DMS53 treated with DMSO at 0.1 percent for 48 hours (cell line): ENCODE measurements at regions not wholly inside any gene's neighbourhood (a gene's known extent, or its start where the extent isn't known, plus 50 kb on each side); places are given as distances from the start of the nearest gene placed in this dataset.
"Not testable (repeated sequence)": the region's sequence is repeated elsewhere in the genome, so short reads cannot be mapped to it uniquely, and the experiment has no call there.

ENCODE experiments used
- DNase-seq: peaks from one replicate; lab custom pipeline; 2025; ENCODE audit not compliant: unreplicated experiment; lab: John Stamatoyannopoulos, UW

- no peak for DNase-seq
These were observed 927.2 kb downstream of the BRINP3 start for GRCh38 chr1:189550498-189550897.

- no peak for DNase-seq
These were observed 913.9 kb downstream of the BRINP3 start for GRCh38 chr1:189563784-189564183.

- no peak for DNase-seq
These were observed 909.8 kb downstream of the BRINP3 start for GRCh38 chr1:189567890-189568289.

- no peak for DNase-seq
These were observed 881.5 kb downstream of the BRINP3 start for GRCh38 chr1:189596197-189596596.

DNA sequence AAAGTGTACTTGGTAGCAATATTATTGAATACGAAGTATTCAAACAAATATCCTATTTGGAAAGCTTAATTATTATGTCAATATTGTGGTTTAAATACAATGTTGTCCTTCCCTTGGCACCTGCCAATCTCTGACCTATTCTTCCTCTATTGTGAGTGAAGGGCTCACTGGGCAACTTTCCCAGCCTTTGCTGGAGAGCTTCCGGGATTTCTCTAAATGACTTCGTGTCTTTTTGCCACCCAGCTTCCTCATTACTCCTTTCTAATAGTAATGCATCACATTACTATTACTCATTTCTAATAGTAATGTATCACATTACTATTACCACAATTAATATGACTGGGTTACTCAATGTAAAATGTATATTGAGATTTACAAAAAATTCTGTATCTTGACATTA, 880.6 kb downstream of the BRINP3 start:
- DNase-seq, result peak; percentile 96

DNA sequence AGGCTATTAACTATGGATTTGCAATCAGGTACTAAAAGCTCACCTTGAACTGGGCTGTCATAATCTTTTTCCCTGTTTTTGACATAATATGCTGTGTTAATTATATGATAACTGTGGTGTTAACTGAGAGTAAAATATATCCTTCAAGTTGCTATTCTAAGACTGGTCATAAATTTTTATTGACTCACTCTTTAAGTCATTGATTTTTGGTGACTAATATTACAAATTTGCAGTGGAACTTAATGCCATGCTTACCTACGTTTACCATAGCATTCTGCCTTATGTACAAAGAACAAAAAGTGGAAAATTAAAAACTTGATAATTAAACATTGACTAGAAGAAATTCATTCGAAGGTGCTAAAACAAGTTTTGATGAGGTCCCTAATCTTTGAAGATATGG, 872.4 kb downstream of the BRINP3 start:
- DNase-seq, result no peak

- no peak for DNase-seq
These were observed 871.6 kb downstream of the BRINP3 start for GRCh38 chr1:189606047-189606446.

DNA sequence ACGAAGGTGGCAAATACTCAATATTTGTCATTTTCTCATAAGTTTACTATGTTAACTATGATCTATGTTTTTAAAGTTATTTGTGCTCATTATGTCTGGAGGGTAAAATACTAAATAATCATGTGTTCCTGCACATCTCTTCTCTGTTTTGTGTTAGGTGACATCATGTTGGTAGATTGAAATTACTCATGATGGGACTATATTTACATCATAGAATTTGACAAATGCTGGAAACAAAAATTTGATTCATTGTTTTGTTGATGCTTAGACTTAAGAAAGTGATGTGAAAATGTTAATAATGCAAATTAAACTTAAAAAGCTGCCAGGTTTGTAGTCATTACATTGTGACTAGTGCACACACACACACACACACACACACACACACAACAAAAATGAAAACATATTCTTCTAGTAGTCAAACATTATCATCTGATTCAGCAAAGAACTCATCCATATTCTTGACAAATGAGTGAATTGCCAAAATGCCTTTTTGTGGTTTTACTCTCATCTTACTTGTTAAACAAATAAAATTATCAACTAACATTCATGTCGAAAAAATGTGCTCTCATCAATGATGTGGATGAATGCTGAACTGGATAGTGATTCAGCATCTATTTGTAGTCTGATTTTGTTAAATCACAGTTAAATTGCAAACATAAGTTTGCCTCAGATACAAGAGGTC, 870.7 kb downstream of the BRINP3 start:
- no peak for DNase-seq

GRCh38 chr1:189607477-189608096, 870.1 kb downstream of the BRINP3 start:
- DNase-seq, result peak; percentile 27

GRCh38 chr1:189609167-189609566, 868.5 kb downstream of the BRINP3 start:
- no peak for DNase-seq

- peak; percentile 8 for DNase-seq
These were observed 860.8 kb downstream of the BRINP3 start for GRCh38 chr1:189616893-189617292.

DNA sequence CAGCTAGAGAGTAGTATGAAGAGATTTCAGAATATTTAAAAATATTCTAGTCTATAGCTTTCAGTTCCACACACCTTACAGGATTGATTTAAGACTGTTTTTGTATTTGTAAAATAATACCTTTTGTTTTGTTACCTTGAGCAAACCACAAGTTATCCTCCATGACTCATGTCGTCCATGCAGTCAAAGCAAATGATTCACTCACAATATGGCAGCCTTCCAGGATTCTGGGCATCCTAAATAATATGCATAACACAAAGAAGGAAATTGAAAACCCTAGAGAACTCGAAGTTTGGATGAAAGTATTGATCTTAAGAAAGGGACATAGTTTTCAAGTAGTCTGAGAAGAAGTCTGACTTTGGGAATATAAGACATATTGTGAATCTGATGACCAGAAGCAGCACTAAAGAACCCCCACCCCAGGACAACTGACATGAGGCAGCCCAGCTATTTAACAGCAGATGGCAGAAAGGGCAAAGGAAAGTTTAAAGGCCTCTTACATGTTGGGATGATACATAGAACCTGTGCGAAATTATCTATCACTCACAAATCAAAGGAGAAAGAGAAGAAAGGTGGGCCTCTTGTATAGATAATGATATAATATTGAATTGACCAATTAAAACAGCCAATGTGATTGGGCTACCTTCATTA, 857.9 kb downstream of the BRINP3 start:
- peak; percentile 78 for DNase-seq

GRCh38 chr1:189620471-189620870, 857.2 kb downstream of the BRINP3 start:
- DNase-seq, result no peak

DNA sequence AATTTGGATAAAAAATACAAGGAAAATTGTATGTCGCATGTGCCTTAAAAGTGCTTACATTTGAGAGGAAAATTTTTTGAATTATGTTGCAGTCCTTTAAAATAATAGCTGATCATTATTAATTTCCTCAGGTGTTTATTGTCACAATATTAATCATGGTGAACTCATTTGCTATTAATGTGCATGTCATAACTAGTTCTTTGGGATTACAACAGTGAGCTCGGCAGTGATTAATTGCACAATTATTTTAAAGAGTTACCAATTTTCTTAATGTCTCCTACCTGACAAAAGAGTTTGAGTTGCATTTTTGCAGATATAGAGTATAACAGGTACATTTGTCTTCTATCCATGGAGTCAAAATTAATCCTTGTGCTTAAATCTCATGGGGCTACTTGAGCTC, 854.3 kb downstream of the BRINP3 start:
- no peak for DNase-seq

GRCh38 chr1:189627427-189627826, 850.2 kb downstream of the BRINP3 start:
- no peak for DNase-seq

DNA sequence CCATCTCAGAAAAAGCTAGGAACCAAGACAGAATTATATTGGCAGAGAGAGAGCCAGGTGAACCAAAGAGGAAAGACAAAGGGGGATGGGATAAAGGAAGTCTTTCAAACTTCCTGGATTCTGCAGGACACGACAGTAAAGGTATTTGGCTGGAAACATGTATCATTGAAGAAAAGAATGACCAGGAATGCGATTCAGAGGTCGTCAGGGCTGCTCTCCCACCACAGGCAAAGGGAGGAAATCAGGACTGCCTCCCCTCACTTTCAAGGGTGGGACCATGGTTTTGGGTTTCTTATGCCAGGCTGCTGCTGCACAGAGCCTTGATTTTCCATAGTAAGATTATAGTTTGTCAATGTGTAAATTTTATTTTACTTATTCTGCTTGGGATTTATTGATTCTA, 848.8 kb downstream of the BRINP3 start:
- no peak for DNase-seq

- DNase-seq, result no peak
These were observed 844.0 kb downstream of the BRINP3 start for GRCh38 chr1:189633658-189634057.

DNA sequence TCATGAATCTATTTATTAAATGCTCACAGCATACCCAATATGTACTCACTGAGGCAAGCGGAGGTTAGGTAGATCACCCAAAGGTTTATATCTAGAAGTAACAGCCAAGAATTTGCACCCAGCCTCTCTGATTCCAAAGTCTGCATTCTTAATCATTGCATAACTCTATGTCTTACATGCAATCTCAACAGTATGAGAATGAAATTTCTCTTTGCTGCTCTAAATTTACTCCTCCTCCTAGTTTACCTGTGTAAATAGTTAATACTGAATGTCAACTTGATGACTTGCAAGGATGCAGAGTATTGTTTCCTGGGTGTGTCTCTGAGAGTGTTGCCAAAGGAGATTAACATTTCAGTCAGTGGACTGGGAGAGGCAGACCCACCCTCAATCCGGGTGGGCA, 840.6 kb downstream of the BRINP3 start:
- no peak for DNase-seq

DNA sequence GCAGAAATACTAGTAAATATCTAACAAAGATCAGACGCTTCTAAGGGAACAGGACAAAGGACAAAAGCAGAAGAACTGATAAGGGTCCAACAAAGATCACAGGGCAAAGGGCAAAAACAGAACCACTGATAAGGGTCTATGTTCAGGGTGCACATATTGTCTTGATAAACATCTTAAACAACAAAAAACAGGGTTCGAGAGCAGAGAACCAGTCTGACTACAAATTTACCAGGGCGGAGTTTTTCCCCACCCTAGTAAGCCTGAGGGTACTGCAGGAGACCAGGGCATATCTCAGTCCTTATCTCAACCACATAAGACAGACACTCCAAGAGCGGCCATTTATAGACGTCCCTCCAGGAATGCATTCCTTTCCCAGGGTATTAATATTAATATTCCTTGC, 833.5 kb downstream of the BRINP3 start:
- not testable (repeated sequence) for DNase-seq

- DNase-seq, result no peak
These were observed 832.7 kb downstream of the BRINP3 start for GRCh38 chr1:189644970-189645369.

DNA sequence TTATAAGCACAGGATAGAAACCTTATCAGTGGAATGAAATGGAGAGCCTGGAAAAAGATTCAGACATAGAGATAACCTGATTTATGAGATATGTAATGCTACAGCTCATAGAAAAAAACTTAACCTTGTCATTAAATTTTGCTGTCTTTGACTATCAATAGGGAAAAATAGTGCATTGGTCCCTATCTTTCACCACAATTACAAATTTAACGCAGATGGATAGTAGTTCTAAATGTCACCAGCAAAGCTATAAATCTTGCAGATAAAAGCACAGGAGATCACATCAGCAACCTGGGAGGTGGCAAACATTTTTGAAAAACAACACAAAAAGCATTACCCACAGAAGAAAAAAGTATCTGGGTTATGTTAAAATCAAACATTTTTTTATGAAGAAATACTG, 831.6 kb downstream of the BRINP3 start:
- no peak for DNase-seq

- DNase-seq, result peak; percentile 59
These were observed 822.8 kb downstream of the BRINP3 start for GRCh38 chr1:189654906-189655305.
